ENCODE measurements at regions not wholly inside any gene's neighbourhood (a gene's known extent, or its start where the extent isn't known, plus 50 kb on each side); places are given as distances from the start of the nearest gene placed in this dataset.
"Not testable (repeated sequence)": the region's sequence is repeated elsewhere in the genome, so short reads cannot be mapped to it uniquely, and the experiment has no call there.

DNA sequence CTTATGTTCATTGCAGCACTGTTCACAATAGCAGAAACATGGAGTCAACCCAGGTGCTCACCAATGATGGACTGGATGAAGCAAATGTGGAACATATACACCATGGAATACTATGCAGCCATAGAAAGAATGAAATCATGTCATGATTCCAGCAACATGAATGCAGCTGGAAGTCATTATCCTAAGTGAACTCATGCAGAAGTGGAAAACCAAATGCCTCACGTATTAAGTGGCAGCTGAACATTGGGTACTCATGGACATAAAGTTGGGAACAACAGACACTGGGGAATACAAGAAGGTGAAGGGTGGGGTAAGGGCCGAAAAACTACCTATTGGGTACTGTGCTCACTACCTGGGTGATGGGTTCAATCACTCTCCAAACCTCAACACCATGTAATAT, 915.9 kb downstream of the UQCRFS1 start:
- DNase-seq (no peak), ATAC-seq (ENCODE audit: low read depth) (no peak)
- ChIA-PET CTCF (no interaction called here), POLR2A (no interaction called here)
- intact Hi-C loops (cut with micrococcal nuclease), result no loop called here
- H3K27me3 Mint-ChIP-seq, result no peaks in the 10 kb centered on the region
- H3K36me3 Mint-ChIP-seq (ENCODE audit: low read depth), result no peaks in the 10 kb centered on the region
- peaks cover 5% of the 10 kb centered on the region for H3K9me3 Mint-ChIP-seq
- no peaks in the 10 kb centered on the region for H3K4me1 Mint-ChIP-seq
- H3K4me3 Mint-ChIP-seq, result no peak overlapping the region
- no peak overlapping the region for H3K27ac Mint-ChIP-seq
- TF ChIP-seq, protein P1, sequence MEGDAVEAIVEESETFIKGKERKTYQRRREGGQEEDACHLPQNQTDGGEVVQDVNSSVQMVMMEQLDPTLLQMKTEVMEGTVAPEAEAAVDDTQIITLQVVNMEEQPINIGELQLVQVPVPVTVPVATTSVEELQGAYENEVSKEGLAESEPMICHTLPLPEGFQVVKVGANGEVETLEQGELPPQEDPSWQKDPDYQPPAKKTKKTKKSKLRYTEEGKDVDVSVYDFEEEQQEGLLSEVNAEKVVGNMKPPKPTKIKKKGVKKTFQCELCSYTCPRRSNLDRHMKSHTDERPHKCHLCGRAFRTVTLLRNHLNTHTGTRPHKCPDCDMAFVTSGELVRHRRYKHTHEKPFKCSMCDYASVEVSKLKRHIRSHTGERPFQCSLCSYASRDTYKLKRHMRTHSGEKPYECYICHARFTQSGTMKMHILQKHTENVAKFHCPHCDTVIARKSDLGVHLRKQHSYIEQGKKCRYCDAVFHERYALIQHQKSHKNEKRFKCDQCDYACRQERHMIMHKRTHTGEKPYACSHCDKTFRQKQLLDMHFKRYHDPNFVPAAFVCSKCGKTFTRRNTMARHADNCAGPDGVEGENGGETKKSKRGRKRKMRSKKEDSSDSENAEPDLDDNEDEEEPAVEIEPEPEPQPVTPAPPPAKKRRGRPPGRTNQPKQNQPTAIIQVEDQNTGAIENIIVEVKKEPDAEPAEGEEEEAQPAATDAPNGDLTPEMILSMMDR (IDR thresholded peaks at IDR 0.05), result no peak

DNA sequence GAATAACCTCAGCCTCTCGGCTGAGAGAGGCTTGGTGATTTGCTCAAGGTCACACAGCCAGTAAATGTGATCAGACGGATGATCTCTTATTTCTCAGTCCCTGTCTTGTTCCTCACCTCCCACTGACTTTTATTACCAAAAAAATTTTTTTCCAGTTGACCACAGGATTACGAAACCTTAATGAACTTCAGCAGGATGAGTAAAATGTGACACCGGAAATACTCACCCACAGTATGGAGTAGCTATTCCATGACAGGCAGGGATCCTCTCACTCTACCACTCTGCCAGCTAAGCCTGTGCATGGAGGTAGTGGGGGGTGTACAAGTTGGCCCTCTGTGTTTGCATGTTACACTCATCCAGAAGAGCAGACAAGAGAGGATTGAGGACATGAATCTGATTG, 916.4 kb downstream of the UQCRFS1 start:
- H3K4me3 Mint-ChIP-seq, result no peak overlapping the region
- no peaks in the 10 kb centered on the region for H3K4me1 Mint-ChIP-seq
- ChIA-PET CTCF (no interaction called here), POLR2A (no interaction called here)
- no peak overlapping the region for H3K27ac Mint-ChIP-seq
- DNase-seq (no peak), ATAC-seq (ENCODE audit: low read depth) (no peak)
- no peaks in the 10 kb centered on the region for H3K36me3 Mint-ChIP-seq (ENCODE audit: low read depth)
- H3K27me3 Mint-ChIP-seq, result no peaks in the 10 kb centered on the region
- intact Hi-C loops (cut with micrococcal nuclease), result no loop called here
- peaks cover 5% of the 10 kb centered on the region for H3K9me3 Mint-ChIP-seq
- TF ChIP-seq, protein P1 (IDR thresholded peaks at IDR 0.05), result no peak

DNA sequence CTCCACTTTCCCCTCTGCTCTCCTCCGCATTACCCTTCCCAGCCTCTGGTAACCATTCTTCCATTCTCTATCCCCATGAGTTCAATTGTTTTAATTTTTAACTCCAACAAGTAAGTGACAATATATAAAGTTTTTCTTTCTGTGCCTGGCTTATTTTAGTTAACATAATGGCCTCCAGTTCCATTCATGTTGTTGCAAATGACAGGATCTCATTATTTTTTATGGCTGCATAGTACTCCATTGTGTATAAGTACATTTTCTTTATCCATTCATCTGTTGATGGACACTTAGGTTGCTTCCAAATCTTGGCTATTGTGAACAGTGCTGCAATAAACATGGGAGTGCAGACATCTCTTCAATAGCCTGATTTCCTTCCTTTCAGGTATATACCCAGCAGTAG, 918.0 kb downstream of the UQCRFS1 start:
- H3K4me3 Mint-ChIP-seq; H3K27me3 Mint-ChIP-seq; DNase-seq; intact Hi-C loops (cut with micrococcal nuclease); H3K4me1 Mint-ChIP-seq; POLR2A ChIA-PET; H3K36me3 Mint-ChIP-seq (ENCODE audit: low read depth); H3K9me3 Mint-ChIP-seq; H3K27ac Mint-ChIP-seq; CTCF ChIA-PET; ATAC-seq (ENCODE audit: low read depth): not testable (repeated sequence)

DNA sequence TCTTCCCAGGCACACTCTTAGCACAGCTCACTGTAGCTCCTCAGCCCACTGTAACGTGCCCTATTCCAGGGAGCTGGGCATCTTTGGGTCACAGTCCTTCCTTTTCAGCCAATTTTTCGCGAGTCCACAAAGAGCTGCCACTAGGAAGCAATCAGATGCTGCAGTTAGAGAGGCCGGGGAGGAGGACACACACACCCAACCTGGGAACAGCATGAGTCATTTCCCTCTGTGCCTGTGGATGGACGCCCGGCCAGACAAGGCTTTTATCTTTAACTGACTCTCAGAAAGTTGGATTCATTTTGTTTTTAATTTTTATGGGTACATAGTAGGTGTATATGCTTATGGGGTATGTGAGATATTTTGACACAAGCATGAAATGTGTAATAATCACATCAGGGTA, 918.6 kb downstream of the UQCRFS1 start:
- TF ChIP-seq, protein P1 (IDR thresholded peaks at IDR 0.05), result no peak
- ATAC-seq (ENCODE audit: low read depth), result no peak
- H3K4me3 Mint-ChIP-seq, result no peak overlapping the region
- intact Hi-C loops (cut with micrococcal nuclease), result no loop called here
- no peaks in the 10 kb centered on the region for H3K36me3 Mint-ChIP-seq (ENCODE audit: low read depth)
- ChIA-PET POLR2A (no interaction called here), CTCF (no interaction called here)
- no peak overlapping the region for H3K27ac Mint-ChIP-seq
- no peak for DNase-seq
- H3K4me1 Mint-ChIP-seq, result no peaks in the 10 kb centered on the region
- no peaks in the 10 kb centered on the region for H3K27me3 Mint-ChIP-seq
- H3K9me3 Mint-ChIP-seq, result peaks cover 5% of the 10 kb centered on the region

DNA sequence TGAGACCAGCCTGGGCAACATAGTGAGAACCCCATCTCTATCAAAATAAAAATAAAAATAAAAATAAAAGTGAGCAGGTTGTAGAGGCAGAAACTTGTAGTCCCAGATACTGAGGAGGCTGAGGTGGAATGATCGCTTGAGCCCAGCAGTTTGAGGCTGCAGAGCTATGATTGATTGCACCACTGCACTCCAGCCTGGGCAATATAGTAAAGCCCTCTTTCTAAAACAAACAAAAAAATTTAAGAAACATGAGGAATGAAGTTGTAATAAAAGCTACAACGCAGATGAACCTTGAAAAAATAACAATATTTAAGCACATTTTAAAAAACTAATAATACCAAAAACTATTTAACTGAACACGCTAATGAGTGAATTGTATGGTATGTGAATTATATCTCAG, 919.3 kb downstream of the UQCRFS1 start:
- no peaks in the 10 kb centered on the region for H3K4me1 Mint-ChIP-seq
- ChIA-PET POLR2A (no interaction called here), CTCF (no interaction called here)
- no peaks in the 10 kb centered on the region for H3K27me3 Mint-ChIP-seq
- no peak for ATAC-seq (ENCODE audit: low read depth)
- H3K36me3 Mint-ChIP-seq (ENCODE audit: low read depth), result no peaks in the 10 kb centered on the region
- DNase-seq, result no peak
- H3K4me3 Mint-ChIP-seq, result no peak overlapping the region
- TF ChIP-seq, protein P1 (IDR thresholded peaks at IDR 0.05), result no peak
- H3K27ac Mint-ChIP-seq, result no peak overlapping the region
- intact Hi-C loops (cut with micrococcal nuclease), result no loop called here
- peaks cover 5% of the 10 kb centered on the region for H3K9me3 Mint-ChIP-seq

DNA sequence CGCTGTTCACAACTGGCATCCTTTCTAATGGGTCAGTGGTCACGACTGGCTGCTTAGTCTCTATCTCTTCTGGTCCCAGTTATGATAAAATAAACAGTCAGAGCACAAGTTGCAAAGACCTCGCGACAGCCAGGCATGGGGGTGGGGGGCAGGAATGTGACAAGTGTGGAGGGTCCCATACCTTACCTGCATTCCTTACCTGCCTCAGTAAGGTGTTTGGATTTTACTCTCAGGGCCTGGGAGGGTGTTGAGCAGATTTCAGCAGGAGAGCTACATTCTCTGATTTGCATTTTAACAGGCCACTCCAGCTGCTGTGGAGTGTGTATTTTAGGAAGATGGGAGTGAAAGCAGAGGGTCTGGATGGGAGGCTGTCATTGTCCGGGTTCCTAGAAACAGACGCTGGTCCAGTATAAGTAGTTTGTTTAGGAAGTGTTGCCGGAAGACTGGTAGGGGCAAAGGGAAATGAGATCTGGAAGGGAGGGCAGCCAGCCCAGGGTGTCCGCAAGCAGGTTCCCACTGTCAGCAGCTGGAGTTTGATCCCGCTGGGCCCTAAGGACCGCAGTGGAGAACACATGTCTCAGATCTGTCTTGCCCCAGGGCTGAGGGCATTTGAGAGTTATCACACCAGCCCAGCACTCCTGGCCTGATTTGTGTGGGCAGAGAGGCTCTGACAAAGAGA, 920.0 kb downstream of the UQCRFS1 start:
- TF ChIP-seq, protein P1 (IDR thresholded peaks at IDR 0.05), result no peak
- DNase-seq, result no peak
- no peak for ATAC-seq (ENCODE audit: low read depth)
- H3K27ac Mint-ChIP-seq, result no peak overlapping the region
- H3K36me3 Mint-ChIP-seq (ENCODE audit: low read depth), result no peaks in the 10 kb centered on the region
- POLR2A ChIA-PET, result no interaction called here
- H3K9me3 Mint-ChIP-seq, result peaks cover 5% of the 10 kb centered on the region
- H3K4me3 Mint-ChIP-seq, result no peak overlapping the region
- CTCF ChIA-PET, result no interaction called here
- intact Hi-C loops (cut with micrococcal nuclease), result no loop called here
- H3K4me1 Mint-ChIP-seq, result no peaks in the 10 kb centered on the region
- no peaks in the 10 kb centered on the region for H3K27me3 Mint-ChIP-seq
